ENCODE measurements at regions not wholly inside any gene's neighbourhood (a gene's known extent, or its start where the extent isn't known, plus 50 kb on each side); places are given as distances from the start of the nearest gene placed in this dataset.

GRCh38 chr19:28284389-28284788, 928.6 kb downstream of the UQCRFS1 start:
- DNase-seq (ENCODE audit: low read depth) = no peak
- no peak for TF ChIP-seq CTCF (IDR thresholded peaks at IDR 0.05; ENCODE audit: control insufficient read depth, insufficient read depth, low read depth, low read length, missing control alignments)

GRCh38 chr19:28283592-28283991, 929.4 kb downstream of the UQCRFS1 start:
- no peak for TF ChIP-seq CTCF (IDR thresholded peaks at IDR 0.05; ENCODE audit: control insufficient read depth, insufficient read depth, low read depth, low read length, missing control alignments)
- H3K4me3 ChIP-seq (ENCODE audit: control insufficient read depth, low read depth, low read length) = no peak overlapping the region
- DNase-seq (ENCODE audit: low read depth) = no peak

More at GRCh38 chr19:28284389-28284788, 928.6 kb downstream of the UQCRFS1 start:
- H3K4me3 ChIP-seq (ENCODE audit: control insufficient read depth, low read depth, low read length) = no peak overlapping the region

GRCh38 chr19:28281676-28282075, 931.3 kb downstream of the UQCRFS1 start:
- TF ChIP-seq CTCF (IDR thresholded peaks at IDR 0.05; ENCODE audit: control insufficient read depth, insufficient read depth, low read depth, low read length, missing control alignments) = no peak
- no peak overlapping the region for H3K4me3 ChIP-seq (ENCODE audit: control insufficient read depth, low read depth, low read length)
- no peak for DNase-seq (ENCODE audit: low read depth)

GRCh38 chr19:28264556-28264955, 948.4 kb downstream of the UQCRFS1 start:
- H3K4me3 ChIP-seq (ENCODE audit: control insufficient read depth, low read depth, low read length) = no peak overlapping the region
- no peak for DNase-seq (ENCODE audit: low read depth)
- TF ChIP-seq CTCF (IDR thresholded peaks at IDR 0.05; ENCODE audit: control insufficient read depth, insufficient read depth, low read depth, low read length, missing control alignments) = no peak

- no peak for DNase-seq (ENCODE audit: low read depth)
- no peak for TF ChIP-seq CTCF (IDR thresholded peaks at IDR 0.05; ENCODE audit: control insufficient read depth, insufficient read depth, low read depth, low read length, missing control alignments)
- H3K4me3 ChIP-seq (ENCODE audit: control insufficient read depth, low read depth, low read length) = no peak overlapping the region
Observed at GRCh38 chr19:28258829-28259228, 954.1 kb downstream of the UQCRFS1 start.

GRCh38 chr19:28257396-28257795, 955.6 kb downstream of the UQCRFS1 start:
- DNase-seq (ENCODE audit: low read depth) = no peak
- H3K4me3 ChIP-seq (ENCODE audit: control insufficient read depth, low read depth, low read length) = no peak overlapping the region
- TF ChIP-seq CTCF (IDR thresholded peaks at IDR 0.05; ENCODE audit: control insufficient read depth, insufficient read depth, low read depth, low read length, missing control alignments) = no peak

GRCh38 chr19:28247243-28247642, 965.7 kb downstream of the UQCRFS1 start:
- no peak for TF ChIP-seq CTCF (IDR thresholded peaks at IDR 0.05; ENCODE audit: control insufficient read depth, insufficient read depth, low read depth, low read length, missing control alignments)
- DNase-seq (ENCODE audit: low read depth) = no peak
- H3K4me3 ChIP-seq (ENCODE audit: control insufficient read depth, low read depth, low read length) = no peak overlapping the region
